GM23248 (cell line): ENCODE measurements at regions not wholly inside any gene's neighbourhood (a gene's known extent, or its start where the extent isn't known, plus 50 kb on each side); places are given as distances from the start of the nearest gene placed in this dataset.
"Not testable (repeated sequence)": the region's sequence is repeated elsewhere in the genome, so short reads cannot be mapped to it uniquely, and the experiment has no call there.

Experiments
- EZH2 ChIP-seq: fragments of 200-600 bp; sonication (generic); IDR thresholded peaks from 2 replicates; pipeline ENCODE4 v1.6.1; 2018; ENCODE audit warnings: antibody characterized with exemption, mild to moderate bottlenecking; ENCODE audit not compliant: insufficient read depth, poor library complexity, severe bottlenecking
- EZH2phosphoT487 ChIP-seq: fragments of 200-600 bp; sonication (generic); IDR thresholded peaks from 2 replicates; pipeline ENCODE4 v1.6.1; 2018; ENCODE audit warnings: antibody characterized with exemption, moderate library complexity, mild to moderate bottlenecking, low read depth; ENCODE audit not compliant: insufficient read depth

- TF ChIP-seq EZH2, EZH2phosphoT487: not testable (repeated sequence)
These were observed 173.2 kb upstream of the KCTD7 start for GRCh38 chr7:66455432-66455831.
